ENCODE measurements at regions not wholly inside any gene's neighbourhood (a gene's known extent, or its start where the extent isn't known, plus 50 kb on each side); places are given as distances from the start of the nearest gene placed in this dataset.

- TF ChIP-seq CTCF (IDR thresholded peaks at IDR 0.05) (no peak), POLR2A (IDR thresholded peaks at IDR 0.05) (no peak)
Observed at GRCh38 chr7:56605146-56605545, 488.9 kb upstream of the NUPR2 start.

Data from esophagus squamous epithelium (tissue), 4 donors.